SJCRH30 (cell line): ENCODE measurements at regions not wholly inside any gene's neighbourhood (a gene's known extent, or its start where the extent isn't known, plus 50 kb on each side); places are given as distances from the start of the nearest gene placed in this dataset.

Experiments used
- DNase-seq, 2 experiments: peaks; one replicate each; pipeline ENCODE4 v3.0.0-alpha.2; 2015 to 2020
- H3K27ac ChIP-seq: fragments of 250-450 bp; sonication (Bioruptor Pico); 2 replicates; pipeline ENCODE4 v1.5.1; 2020; ENCODE audit warnings: mild to moderate bottlenecking, moderate library complexity
- H3K27me3 ChIP-seq: fragments of 250-450 bp; sonication (Bioruptor Pico); 2 replicates; pipeline ENCODE4 v1.5.1; 2020; ENCODE audit warnings: mild to moderate bottlenecking, moderate library complexity
- H3K36me3 ChIP-seq: fragments of 250-450 bp; sonication (Bioruptor Pico); 2 replicates; pipeline ENCODE4 v1.5.1; 2020; ENCODE audit warnings: mild to moderate bottlenecking, moderate library complexity
- H3K4me1 ChIP-seq: fragments of 250-450 bp; sonication (Bioruptor Pico); 2 replicates; pipeline ENCODE4 v1.5.1; 2020; ENCODE audit warnings: mild to moderate bottlenecking, moderate library complexity
- H3K4me3 ChIP-seq: fragments of 250-450 bp; sonication (Bioruptor Pico); 2 replicates; pipeline ENCODE4 v1.5.1; 2020; ENCODE audit warnings: mild to moderate bottlenecking, moderate library complexity
- H3K9me3 ChIP-seq: fragments of 250-450 bp; sonication (Bioruptor Pico); replicated peaks from 2 replicates; pipeline ENCODE4 v1.5.1; 2020; ENCODE audit warnings: mild to moderate bottlenecking, moderate library complexity

DNA sequence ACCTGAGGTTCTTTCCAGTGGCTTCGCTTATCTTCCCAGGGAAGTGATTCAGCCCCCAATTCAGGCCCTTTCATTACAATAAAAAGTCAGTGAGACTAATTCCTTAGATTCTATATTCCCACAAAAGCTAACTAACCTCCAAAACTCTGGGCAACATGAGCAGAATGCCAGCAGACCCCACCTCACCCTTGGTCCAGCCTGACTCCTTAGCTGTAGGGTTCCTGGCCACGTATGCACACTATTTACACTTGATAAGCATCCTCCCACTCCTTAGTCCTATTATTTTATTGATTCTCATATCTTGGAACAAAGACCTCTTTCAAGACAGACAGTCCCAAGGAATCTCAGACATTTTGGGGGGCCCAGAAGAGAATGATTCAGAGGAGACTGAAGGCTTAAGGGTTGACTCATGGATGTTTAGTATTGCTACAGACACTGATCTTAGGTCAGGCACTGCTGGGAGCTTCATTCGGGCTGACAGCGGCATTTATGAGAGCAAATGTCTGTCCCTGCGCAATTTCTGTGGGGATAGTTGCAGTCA, 162.6 kb upstream of the GDF10 start:
- Histone ChIP-seq H3K36me3 (no peaks in the 10 kb centered on the region), H3K4me1 (no peaks in the 10 kb centered on the region), H3K27me3 (no peaks in the 10 kb centered on the region), H3K4me3 (no peak overlapping the region), H3K27ac (no peak overlapping the region), H3K9me3 (no peaks in the 10 kb centered on the region)
- no peak for DNase-seq

DNA sequence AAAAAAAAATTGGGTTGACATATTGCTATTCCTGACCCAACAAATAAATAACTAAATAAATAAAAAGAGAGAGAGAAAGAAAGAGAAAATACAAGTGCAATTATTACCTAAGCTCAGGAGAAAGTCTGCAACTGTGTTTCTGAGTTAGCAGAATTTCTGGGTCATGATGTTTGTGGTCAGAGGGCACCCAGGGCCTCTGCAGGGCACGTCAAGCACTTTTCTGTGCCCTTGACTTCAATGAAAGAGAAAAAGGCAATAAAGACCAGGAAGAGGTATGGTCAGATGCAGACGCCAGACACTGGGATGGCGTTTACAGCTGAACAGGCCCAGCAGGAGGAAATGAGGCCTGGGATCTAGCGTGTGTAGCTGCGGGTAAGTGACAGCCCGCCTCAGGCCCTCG, 160.9 kb upstream of the GDF10 start:
- Histone ChIP-seq H3K27ac (no peak overlapping the region), H3K27me3 (no peaks in the 10 kb centered on the region), H3K4me3 (no peak overlapping the region), H3K36me3 (no peaks in the 10 kb centered on the region), H3K4me1 (no peaks in the 10 kb centered on the region), H3K9me3 (no peaks in the 10 kb centered on the region)
- no peak for DNase-seq

DNA sequence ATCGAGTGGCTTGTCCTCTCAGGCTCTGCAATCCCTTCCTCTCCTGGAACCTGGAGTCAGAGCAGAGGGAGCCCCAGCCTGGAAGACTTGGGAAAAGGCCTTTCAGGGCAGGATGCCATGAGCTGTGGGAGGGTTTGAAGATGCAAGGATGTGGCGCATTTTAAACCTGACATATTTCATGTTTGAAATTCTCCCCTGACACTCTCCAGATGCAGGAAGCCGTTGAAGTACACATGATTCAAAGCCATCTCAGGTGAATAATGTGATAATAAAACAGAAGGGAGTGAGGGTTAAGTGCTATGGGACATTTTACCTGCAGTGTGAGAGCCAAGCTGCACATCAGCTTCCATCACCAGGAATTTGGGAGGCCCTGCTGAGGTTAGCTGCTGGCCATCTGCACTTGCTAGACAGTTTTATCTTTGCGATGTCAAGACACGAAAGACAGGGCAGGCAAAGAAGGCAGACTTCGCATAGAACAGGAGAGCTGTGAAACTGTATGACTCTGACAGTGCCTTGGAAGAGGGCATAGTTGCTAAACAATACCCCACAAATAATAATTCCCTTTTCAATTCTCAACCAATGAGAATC, 159.1 kb upstream of the GDF10 start:
- Histone ChIP-seq H3K4me1 (no peaks in the 10 kb centered on the region), H3K9me3 (no peaks in the 10 kb centered on the region), H3K36me3 (no peaks in the 10 kb centered on the region), H3K27me3 (no peaks in the 10 kb centered on the region), H3K27ac (no peak overlapping the region), H3K4me3 (no peak overlapping the region)
- DNase-seq, result no peak

DNA sequence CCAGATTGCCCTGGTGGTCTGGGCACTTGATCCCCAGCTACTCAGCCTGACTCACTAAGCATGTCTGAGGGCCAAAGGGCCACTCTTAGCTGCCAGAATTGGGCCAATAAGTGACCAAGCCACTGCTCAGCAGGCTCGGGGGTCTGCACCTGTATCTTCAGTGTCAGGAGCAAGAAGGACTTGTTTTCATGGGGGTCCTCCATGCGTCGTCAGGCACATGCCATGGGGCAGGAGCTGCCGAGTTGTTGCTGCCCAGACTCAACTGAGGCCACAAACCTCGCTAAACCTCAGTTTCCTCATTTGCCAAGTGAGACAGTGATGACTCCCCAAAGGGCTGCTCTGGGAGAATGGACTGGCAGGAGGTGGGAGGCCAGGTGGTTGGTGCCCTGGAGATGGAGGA, 158.6 kb upstream of the GDF10 start:
- no peaks in the 10 kb centered on the region for H3K36me3 ChIP-seq
- no peak overlapping the region for H3K27ac ChIP-seq
- H3K27me3 ChIP-seq, result no peaks in the 10 kb centered on the region
- H3K4me3 ChIP-seq, result no peak overlapping the region
- DNase-seq, result no peak
- H3K9me3 ChIP-seq, result no peaks in the 10 kb centered on the region
- H3K4me1 ChIP-seq, result no peaks in the 10 kb centered on the region

DNA sequence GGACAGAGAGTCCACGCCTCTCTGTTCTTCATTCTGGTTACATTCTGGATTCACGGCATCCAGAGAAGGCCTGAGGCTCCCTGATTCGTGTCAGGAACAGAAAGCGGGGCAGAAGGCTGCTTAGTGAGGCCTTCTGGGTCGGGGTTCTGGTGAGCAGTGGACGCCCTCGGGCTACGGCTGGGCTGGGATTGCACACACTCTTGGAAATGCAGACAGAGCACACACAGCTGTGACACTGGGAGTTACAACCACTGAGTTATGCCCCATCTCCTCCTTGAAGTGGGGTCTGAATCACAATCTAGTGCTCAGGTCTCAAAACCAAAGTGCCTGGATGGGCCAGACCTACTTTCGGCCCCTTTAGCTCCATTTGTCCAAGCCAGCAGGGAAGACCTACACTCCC, 156.9 kb upstream of the GDF10 start:
- H3K36me3 ChIP-seq, result no peaks in the 10 kb centered on the region
- no peak overlapping the region for H3K27ac ChIP-seq
- no peaks in the 10 kb centered on the region for H3K9me3 ChIP-seq
- no peak for DNase-seq
- no peak overlapping the region for H3K4me3 ChIP-seq
- H3K4me1 ChIP-seq, result no peaks in the 10 kb centered on the region
- no peaks in the 10 kb centered on the region for H3K27me3 ChIP-seq

DNA sequence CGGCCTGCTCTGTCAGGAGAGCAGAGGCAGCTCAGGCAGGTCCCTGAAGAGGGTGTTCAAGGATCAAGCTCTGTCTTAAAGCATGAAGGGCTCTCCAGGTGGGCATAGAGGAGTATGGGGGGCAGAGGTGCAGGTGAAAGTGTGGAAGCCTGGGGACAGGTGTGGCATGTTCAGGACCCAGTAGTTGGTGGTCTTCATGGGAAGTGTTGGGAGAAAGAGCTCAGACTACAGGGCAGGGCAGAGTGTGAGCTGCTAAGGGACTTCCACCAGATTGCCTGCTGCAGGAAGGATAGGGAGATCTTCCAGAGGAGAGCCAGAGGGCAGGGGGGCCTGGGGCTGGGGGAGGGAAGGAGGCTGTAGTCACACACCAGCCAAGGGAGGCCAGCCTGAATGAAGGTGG, 156.5 kb upstream of the GDF10 start:
- Histone ChIP-seq H3K36me3 (no peaks in the 10 kb centered on the region), H3K4me3 (no peak overlapping the region), H3K27me3 (no peaks in the 10 kb centered on the region), H3K27ac (no peak overlapping the region), H3K9me3 (no peaks in the 10 kb centered on the region), H3K4me1 (no peaks in the 10 kb centered on the region)
- DNase-seq, result no peak

DNA sequence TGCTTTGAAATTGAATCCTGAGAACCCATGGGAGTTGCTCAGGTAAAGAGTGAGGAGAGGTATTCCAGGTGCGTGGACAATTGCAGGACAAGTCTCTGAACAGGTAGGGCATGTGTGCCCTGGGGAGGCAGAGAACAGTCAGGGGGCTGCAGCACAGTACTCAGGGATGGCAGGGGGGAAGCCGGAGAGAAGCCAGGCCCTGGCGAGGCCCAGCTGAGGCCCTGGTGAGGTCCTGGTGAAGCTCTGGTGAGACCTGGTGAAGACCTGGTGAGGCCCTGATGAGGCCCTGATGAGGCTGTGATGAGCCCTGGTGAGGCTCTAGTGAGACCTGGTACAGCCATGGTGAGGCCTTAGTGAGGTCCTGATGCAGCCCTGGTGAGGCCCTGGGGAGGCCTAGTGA, 155.5 kb upstream of the GDF10 start:
- H3K27me3 ChIP-seq, result no peaks in the 10 kb centered on the region
- no peaks in the 10 kb centered on the region for H3K9me3 ChIP-seq
- H3K36me3 ChIP-seq, result no peaks in the 10 kb centered on the region
- H3K4me1 ChIP-seq, result no peaks in the 10 kb centered on the region
- no peak for DNase-seq
- no peak overlapping the region for H3K4me3 ChIP-seq
- no peak overlapping the region for H3K27ac ChIP-seq

DNA sequence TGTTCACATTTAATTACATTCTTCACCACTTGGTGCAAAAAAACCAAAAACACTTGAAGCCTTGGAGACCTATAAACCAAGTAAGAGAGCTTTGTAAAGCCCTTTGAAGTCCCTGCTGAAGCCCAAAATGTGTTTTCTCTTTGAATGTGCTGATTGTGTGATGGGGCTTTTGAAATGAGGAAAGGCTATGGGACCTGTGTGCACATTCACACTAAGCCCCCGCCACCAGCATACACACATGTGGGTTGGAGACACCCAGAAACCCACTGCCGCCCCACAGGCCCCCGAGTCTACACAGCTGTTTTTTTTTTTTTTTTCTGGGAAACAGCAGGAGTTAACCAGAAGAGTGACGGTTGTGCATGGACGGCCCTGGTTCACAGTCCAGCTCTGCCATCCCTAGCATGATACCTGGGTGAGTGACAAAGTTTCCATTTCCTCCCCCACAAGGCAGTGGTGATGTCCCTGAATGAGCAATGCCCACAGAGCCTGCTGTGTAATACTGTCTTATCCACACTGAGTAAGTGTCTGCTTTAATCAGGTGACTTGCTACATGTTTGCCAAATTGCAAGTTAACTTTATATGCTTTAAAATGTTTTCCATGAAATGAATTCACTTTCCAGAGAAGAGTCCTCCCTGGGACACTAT, 154.6 kb upstream of the GDF10 start:
- Histone ChIP-seq H3K9me3 (no peaks in the 10 kb centered on the region), H3K27ac (no peak overlapping the region)

DNA sequence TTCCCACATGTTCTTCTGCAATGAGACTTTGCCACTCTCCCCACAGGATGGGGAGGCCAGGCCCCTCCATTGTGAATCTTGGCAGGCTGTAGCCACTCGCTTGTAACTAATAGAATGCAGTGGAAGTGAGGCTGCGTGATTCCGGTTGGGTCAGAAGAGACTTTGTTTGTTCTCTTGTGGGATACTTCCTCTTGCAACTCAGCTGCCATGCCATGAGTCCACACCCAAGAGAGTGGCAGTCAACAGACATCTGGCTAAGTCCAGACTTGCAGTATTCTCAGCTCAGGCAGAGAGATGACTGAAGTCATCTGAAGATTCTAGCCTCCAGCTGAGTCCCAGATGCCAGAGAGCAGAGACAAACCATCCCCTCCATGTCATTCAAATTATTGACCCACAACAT, 153.4 kb upstream of the GDF10 start:
- Histone ChIP-seq H3K36me3 (no peaks in the 10 kb centered on the region), H3K27ac (no peak overlapping the region), H3K27me3 (no peaks in the 10 kb centered on the region), H3K4me1 (no peaks in the 10 kb centered on the region), H3K4me3 (no peak overlapping the region), H3K9me3 (no peaks in the 10 kb centered on the region)
- DNase-seq, result no peak

More for the DNA sequence above, 154.6 kb upstream of the GDF10 start:
- no peaks in the 10 kb centered on the region for H3K27me3 ChIP-seq
- no peaks in the 10 kb centered on the region for H3K36me3 ChIP-seq
- H3K4me3 ChIP-seq, result no peak overlapping the region
- no peaks in the 10 kb centered on the region for H3K4me1 ChIP-seq
- no peak for DNase-seq

DNA sequence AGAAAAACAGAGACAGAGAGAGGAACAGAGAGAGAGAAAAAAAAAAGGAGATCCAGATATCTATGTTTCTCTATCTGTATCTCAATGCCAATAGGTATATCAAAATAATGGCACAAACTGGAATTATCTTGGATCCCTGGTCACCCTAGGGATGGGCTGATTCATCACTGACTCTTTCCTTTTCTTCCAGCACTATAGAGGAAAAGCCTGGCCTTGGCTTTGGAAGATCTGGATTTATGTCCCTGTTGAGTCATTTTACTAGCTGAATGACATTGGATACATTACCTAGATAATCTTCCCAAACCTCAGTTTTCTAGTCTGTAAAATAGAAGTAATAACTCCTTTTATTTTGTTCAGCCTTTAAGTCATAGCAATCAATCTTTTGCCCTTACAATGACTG, 152.8 kb upstream of the GDF10 start:
- Histone ChIP-seq H3K27ac (no peak overlapping the region), H3K4me3 (no peak overlapping the region), H3K9me3 (no peaks in the 10 kb centered on the region), H3K4me1 (no peaks in the 10 kb centered on the region), H3K36me3 (no peaks in the 10 kb centered on the region), H3K27me3 (no peaks in the 10 kb centered on the region)
- no peak for DNase-seq

DNA sequence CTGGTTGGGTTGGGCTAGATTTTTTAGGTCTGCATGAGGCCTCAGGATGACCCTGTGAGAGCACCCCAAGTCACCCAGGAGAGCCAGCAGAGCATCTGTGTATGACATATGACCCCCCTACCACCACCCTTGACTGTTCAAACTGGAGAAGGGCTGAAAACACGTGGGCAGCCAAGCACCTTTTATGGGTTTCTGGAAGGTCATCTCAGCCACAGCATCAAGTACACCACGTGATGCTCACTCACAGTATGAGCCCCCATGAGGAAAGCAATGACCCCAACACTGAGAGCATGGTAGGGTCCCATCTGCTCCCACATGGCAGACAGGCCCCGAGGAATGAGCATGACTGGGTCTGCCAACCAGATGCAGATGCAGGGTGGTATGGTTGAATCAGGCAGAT, 149.4 kb upstream of the GDF10 start:
- H3K4me3 ChIP-seq, result no peak overlapping the region

DNA sequence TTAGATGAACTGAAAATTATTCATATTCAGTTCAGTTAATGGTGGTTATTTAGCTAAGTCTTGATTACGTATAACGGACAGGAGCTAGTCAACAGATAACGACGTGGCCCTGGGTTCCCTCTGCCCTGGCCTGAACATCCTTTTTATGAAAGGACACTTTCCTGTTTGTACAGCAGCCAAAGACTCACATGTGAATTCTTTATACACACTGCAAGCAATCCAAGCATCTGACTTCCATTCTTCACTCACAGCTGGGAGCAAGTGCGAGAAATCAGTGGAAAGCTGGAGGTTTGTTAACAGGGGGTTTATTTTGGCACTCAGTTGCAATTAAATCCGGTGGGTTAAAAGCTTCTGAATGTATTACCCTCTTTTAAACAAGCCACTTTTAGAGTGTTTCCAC, 148.1 kb upstream of the GDF10 start:
- Histone ChIP-seq H3K27me3 (no peaks in the 10 kb centered on the region), H3K4me3 (no peak overlapping the region)
- DNase-seq, result no peak

More for the DNA sequence above, 149.4 kb upstream of the GDF10 start:
- H3K9me3 ChIP-seq, result no peaks in the 10 kb centered on the region
- H3K27ac ChIP-seq, result no peak overlapping the region
- no peaks in the 10 kb centered on the region for H3K36me3 ChIP-seq
- H3K27me3 ChIP-seq, result no peaks in the 10 kb centered on the region
- H3K4me1 ChIP-seq, result no peaks in the 10 kb centered on the region
- no peak for DNase-seq

DNA sequence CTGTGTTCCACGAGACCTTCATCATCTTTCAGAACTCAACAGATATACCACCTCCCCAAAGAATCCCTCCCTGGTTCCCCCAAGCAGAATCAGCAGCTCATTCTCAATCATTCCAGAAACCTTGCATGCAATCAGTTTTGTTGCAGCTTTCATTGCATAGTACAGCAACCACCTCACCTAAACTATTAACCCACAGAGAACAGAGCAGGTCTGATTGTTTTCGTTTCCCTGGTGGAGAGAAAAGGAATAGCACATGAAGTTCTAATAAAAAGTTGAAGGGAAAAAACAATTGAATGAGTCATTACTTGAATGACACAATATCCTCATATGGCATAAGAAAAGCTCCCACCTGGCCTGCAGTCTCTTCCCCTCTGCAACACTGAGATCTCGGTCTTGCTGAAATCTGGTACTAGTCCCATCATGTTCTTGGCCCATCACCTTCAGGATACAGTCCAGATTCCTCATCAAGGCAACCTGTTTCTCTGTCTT, 147.1 kb upstream of the GDF10 start:
- Histone ChIP-seq H3K4me1 (no peaks in the 10 kb centered on the region), H3K9me3 (no peaks in the 10 kb centered on the region), H3K4me3 (no peak overlapping the region), H3K36me3 (no peaks in the 10 kb centered on the region), H3K27ac (no peak overlapping the region), H3K27me3 (no peaks in the 10 kb centered on the region)
- DNase-seq, result peak in 1 of 2 experiments; percentile 1

More for the DNA sequence above, 148.1 kb upstream of the GDF10 start:
- H3K4me1 ChIP-seq, result no peaks in the 10 kb centered on the region
- no peaks in the 10 kb centered on the region for H3K36me3 ChIP-seq
- no peak overlapping the region for H3K27ac ChIP-seq
- no peaks in the 10 kb centered on the region for H3K9me3 ChIP-seq

DNA sequence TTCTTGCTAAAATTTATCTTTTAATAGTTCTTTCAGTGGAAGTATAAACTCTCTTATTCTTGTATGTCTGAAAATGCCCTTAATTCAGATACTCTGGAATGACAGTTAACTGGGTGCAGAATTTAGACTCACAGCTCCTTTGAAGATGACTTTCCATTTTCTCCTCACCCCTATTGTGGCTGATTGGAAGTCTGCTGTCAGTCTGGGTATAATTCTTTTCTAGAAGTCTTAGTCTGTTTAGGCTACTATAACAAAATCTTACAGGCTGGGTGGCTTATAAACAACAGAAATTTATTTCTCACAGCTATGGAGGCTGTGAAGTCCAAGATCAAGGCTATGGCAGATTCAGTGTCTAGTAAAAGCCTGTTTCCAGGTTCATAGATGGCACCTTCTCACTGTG, 145.2 kb upstream of the GDF10 start:
- no peaks in the 10 kb centered on the region for H3K4me1 ChIP-seq
- H3K4me3 ChIP-seq, result no peak overlapping the region

DNA sequence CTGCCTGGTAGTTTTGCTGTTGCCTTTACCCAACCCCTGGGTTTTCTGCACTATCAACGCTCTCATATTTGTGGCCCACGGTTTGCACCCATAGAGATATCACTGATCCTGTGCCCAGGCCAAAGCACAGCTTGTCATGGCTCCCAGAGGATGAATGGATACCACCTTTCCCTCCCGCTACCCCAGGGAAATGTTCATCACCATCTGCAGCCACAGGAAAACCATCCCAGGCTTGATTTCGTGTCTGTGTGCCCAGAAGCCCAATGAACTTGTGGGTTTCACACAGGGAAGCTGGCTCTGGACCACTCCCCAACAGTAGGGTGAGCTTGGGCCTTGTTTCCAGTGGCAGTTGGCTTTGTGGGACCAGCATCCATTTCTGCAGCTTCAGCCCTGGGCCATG, 143.1 kb upstream of the GDF10 start:
- DNase-seq, result no peak
- no peak overlapping the region for H3K27ac ChIP-seq
- no peaks in the 10 kb centered on the region for H3K4me1 ChIP-seq
- no peaks in the 10 kb centered on the region for H3K9me3 ChIP-seq
- H3K4me3 ChIP-seq, result no peak overlapping the region
- H3K36me3 ChIP-seq, result no peaks in the 10 kb centered on the region
- H3K27me3 ChIP-seq, result no peaks in the 10 kb centered on the region

More for the DNA sequence above, 145.2 kb upstream of the GDF10 start:
- H3K27me3 ChIP-seq, result no peaks in the 10 kb centered on the region
- no peaks in the 10 kb centered on the region for H3K36me3 ChIP-seq
- no peak for DNase-seq
- H3K9me3 ChIP-seq, result no peaks in the 10 kb centered on the region
- no peak overlapping the region for H3K27ac ChIP-seq
